Left lung (tissue), 4 donors: ENCODE measurements at regions not wholly inside any gene's neighbourhood (a gene's known extent, or its start where the extent isn't known, plus 50 kb on each side); places are given as distances from the start of the nearest gene placed in this dataset.

Experiments
- ATAC-seq: fragments of 200-7000 bp; cut with Tn5 transposase; one replicate; pipeline ENCODE4 v1.9.1; 2020; ENCODE audit warnings: moderate library complexity
- DNase-seq, 4 donors: peaks; one replicate each; pipeline ENCODE4 v3.0.0-alpha.2; 2013 to 2020
- H3K27ac ChIP-seq, 2 donors: fragments of 200-600 bp; sonication (generic) in 1 of 2; one replicate each; pipeline versions ENCODE4 v1.5.0 to v1.8.0; 2020 to 2021
- H3K27me3 ChIP-seq, 2 donors: fragments of 200-600 bp; sonication (generic) in 1 of 2; one replicate each; pipeline versions ENCODE4 v1.5.0 to v1.8.0; 2020 to 2021
- H3K36me3 ChIP-seq, 2 donors: fragments of 200-600 bp; sonication (generic) in 1 of 2; one replicate each; pipeline versions ENCODE4 v1.5.0 to v1.8.0; 2020 to 2021
- H3K4me1 ChIP-seq, 2 donors: fragments of 200-600 bp; one replicate each; pipeline ENCODE4 v1.8.0; 2021
- H3K4me3 ChIP-seq, 2 donors: fragments of 200-600 bp; sonication (generic) in 1 of 2; one replicate each; pipeline versions ENCODE4 v1.5.0 to v1.8.0; 2020 to 2021; ENCODE audit warnings: mild to moderate bottlenecking in 1 of 2
- H3K9me3 ChIP-seq, 2 donors: fragments of 200-600 bp; sonication (generic) in 1 of 2; one replicate each; pipeline versions ENCODE4 v1.5.0 to v1.8.0; 2020 to 2021
- CTCF ChIP-seq, 2 donors: fragments of 200-600 bp; sonication (generic) in 1 of 2; IDR thresholded peaks; one replicate each; pipeline versions ENCODE4 v1.5.0 to v1.8.0; 2021; ENCODE audit warnings: antibody characterized with exemption in 2 of 2
- intact Hi-C, 2 donors: fragments of 100-400 bp; cut with DNase I; formaldehyde crosslinking; loops; one replicate each; pipeline versions ENCODE4 v1.11.2 to v1.14.2; 2022
- donor health status: DM: no; HTN: yes; CAD: no.
- donor health status: DM: no; HTN: no; CAD: no.

- H3K4me3 ChIP-seq = no peak overlapping the region
- ATAC-seq = no peak
- no peak for DNase-seq
- H3K36me3 ChIP-seq = no peaks in the 10 kb centered on the region
- no peaks in the 10 kb centered on the region for H3K27me3 ChIP-seq
- H3K4me1 ChIP-seq = peaks cover 0 to 8% of the 10 kb centered on the region in 2 donors
- H3K9me3 ChIP-seq = peaks cover 0 to 6% of the 10 kb centered on the region in 2 donors
- intact Hi-C loops = no loop called here
- no peak overlapping the region for H3K27ac ChIP-seq
- TF ChIP-seq CTCF (IDR thresholded peaks at IDR 0.05) = no peak
Measured at GRCh38 chr10:33669904-33670303, 335.4 kb upstream of the NRP1 start.

DNA sequence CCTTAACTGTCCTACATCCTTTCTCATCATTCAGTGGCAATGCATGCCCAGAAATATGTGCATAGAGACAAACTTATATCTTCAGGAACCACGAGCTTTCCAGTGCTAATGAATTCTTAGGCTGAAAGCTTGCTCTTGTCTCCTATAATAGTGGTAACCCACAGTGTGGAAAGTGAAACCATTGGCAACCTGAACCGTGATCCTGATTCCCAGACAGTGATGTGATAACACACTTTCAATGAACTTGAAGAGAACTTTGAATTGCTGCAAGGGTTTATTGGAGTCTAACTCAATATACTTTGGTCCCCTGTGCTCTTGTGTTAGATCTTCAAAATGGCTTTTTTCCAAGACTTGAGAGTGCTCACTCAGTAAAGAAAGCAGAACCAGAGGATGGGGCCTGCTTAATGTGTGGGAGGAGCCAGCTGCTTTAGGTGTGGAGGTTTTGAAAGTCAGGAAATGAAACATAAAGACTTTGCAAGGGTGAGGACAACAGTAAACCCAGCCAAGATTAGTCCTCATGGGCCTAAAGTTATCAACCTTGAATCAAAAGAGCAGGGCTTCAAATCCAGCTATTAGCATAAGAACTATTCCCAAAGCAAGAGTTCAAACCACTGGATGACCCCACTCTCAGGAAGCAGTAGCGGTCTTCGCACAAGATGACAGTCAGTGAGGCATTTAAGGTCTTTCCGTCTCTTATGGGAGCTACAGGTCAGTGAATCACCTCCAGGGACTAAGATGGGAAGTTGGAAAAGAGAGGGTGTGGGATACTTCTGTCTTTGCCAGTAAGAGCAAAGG is 332.4 kb upstream of the NRP1 start:
- H3K4me3 ChIP-seq = no peak overlapping the region
- ATAC-seq (no peak), DNase-seq (no peak)
- H3K9me3 ChIP-seq = peaks cover 0 to 16% of the 10 kb centered on the region in 2 donors
- no peak for TF ChIP-seq CTCF (IDR thresholded peaks at IDR 0.05)
- peaks cover 0 to 15% of the 10 kb centered on the region in 2 donors for H3K4me1 ChIP-seq
- H3K27me3 ChIP-seq = no peaks in the 10 kb centered on the region
- intact Hi-C loops = no loop called here
- H3K27ac ChIP-seq = no peak overlapping the region
- H3K36me3 ChIP-seq = no peaks in the 10 kb centered on the region

DNA sequence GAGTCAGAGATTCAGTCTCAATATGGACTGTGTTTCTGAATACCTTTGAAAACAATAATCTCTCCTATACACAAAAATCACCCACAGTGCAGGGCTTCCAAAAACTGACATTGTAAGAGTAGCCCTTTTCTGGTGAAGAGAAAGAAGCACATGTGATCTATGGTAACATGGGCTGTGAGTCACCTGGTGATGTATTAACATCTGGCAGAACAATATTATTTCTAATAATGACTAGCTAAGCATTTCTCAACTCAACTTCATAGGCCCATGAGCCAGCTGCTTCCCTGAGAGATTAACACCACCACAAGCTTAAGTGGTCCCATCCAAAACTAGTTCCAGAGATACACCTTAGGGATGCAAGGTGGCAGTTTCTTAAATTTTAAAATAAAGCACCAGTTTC is 331.0 kb upstream of the NRP1 start:
- Histone ChIP-seq H3K4me3 (no peak overlapping the region), H3K27ac (no peak overlapping the region), H3K4me1 (peaks cover 0 to 20% of the 10 kb centered on the region in 2 donors), H3K9me3 (peaks cover 0 to 16% of the 10 kb centered on the region in 2 donors), H3K27me3 (no peaks in the 10 kb centered on the region), H3K36me3 (no peaks in the 10 kb centered on the region)
- ATAC-seq (no peak), DNase-seq (no peak)
- intact Hi-C loops = no loop called here
- no peak for TF ChIP-seq CTCF (IDR thresholded peaks at IDR 0.05)

DNA sequence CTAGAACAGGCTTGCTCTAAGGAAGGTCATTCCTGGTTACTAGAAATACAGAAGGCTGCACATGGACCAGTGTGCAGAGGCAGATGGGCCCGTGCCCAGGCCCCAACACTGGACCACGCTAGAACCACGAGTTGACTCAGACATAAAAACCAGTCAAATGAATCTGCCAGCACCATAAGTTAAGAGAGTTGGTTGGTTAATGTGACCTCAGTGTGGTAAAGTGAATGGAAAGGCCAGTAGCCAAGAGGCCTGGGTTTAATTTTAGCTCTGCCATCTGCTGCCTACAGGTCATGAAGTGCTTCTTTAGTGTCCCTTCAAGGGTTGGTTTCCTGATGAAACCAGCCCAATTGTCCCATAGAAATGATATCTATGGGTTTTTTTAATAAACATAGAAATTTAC is 329.6 kb upstream of the NRP1 start:
- no peaks in the 10 kb centered on the region for H3K27me3 ChIP-seq
- H3K9me3 ChIP-seq = peaks cover 0 to 16% of the 10 kb centered on the region in 2 donors
- H3K36me3 ChIP-seq = no peaks in the 10 kb centered on the region
- TF ChIP-seq CTCF (IDR thresholded peaks at IDR 0.05) = no peak
- H3K4me1 ChIP-seq = peaks cover 0 to 20% of the 10 kb centered on the region in 2 donors
- intact Hi-C loops = no loop called here
- DNase-seq (no peak), ATAC-seq (no peak)
- H3K27ac ChIP-seq = no peak overlapping the region
- no peak overlapping the region for H3K4me3 ChIP-seq

DNA sequence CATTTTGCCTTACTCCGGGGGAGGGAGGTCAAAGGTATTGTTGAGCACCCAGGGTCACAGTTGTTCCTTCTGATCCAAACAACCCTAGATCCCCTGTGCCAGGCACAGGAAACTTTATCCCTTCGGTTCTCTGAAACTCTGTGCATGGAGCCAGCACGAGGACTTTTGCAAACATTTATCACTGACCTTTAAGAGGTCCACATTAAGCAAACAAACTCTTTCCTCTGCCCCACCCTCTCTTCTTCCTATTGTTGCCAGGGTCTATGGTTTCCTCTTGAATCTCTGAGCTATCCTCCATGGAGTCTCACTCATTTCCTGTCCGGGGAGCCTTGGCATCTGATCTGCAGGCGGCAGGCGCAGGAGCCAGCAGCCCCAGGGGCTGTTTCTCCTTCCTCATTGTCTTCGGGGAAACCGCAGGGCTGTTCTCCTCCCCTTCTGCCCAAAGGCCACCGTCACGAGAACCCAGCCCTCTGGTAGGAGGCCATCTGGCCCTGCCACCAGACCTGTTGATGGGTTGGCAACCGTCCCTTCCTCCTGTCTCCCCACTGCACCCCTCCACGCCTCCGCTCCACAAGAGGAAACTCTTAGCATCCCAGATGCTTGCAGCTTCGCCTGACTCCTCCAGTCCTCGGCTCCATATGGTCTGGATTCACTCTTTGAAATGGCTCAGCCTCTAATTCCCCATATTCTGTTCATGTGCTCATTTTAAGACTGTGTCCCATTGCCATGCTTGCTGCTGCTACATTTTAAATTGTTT is 327.3 kb upstream of the NRP1 start:
- Histone ChIP-seq H3K36me3 (no peaks in the 10 kb centered on the region), H3K27me3 (no peaks in the 10 kb centered on the region), H3K27ac (peak overlapping the region in 1 of 2 donors; percentile 67), H3K9me3 (peaks cover 0 to 16% of the 10 kb centered on the region in 2 donors), H3K4me3 (no peak overlapping the region), H3K4me1 (peaks cover 0 to 17% of the 10 kb centered on the region in 2 donors)
- DNase-seq = peak in 3 of 4 donors; percentile 34 to 85 (median 82)
- intact Hi-C loops = no loop called here
- TF ChIP-seq CTCF (IDR thresholded peaks at IDR 0.05) = no peak
- ATAC-seq = peak; percentile 86
